ENCODE measurements at regions not wholly inside any gene's neighbourhood (a gene's known extent, or its start where the extent isn't known, plus 50 kb on each side); places are given as distances from the start of the nearest gene placed in this dataset.

GRCh38 chr10:61148451-61148850, 204.5 kb upstream of the RHOBTB1 start:
- no peak for DNase-seq

DNA sequence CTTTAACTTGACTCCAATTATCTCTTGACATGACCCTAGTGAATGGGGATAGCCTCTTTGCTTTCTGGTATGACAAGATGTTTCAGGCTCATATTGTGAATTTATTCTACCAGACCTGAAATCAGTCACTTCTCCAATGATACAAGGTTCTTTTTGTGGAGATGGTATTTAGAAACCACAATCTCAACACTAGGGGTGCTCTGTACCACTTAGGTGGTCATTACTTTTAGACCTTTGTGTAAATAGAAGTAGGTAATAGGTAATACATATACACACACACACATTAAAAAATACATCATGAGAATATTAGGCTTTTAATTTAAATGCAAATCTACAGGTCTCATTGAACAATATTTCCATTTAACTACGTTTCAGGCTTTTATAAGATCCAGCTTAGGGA, 199.0 kb upstream of the RHOBTB1 start:
- DNase-seq = no peak

- DNase-seq = peak in 19 of 58 donors; percentile 1 to 78 (median 11)
Measured at GRCh38 chr10:61140765-61141392, 196.9 kb upstream of the RHOBTB1 start.

DNA sequence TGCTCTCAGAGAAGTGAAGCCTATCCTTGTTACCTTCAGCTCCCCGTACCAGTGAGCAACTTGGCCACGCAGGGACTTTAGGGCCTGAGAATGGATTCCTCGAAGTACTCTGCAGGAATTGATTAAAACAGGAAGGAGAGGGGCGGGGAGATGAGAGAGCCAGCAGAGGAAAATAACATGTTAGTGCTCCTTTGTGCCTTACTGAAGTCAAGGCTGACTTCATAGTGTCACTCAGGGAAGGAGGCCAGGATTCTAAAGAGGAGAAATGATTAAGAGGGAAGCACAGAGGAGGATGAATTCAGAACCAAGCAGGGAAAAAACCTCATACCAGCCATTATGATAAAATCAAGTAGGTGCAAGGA, 195.6 kb upstream of the RHOBTB1 start:
- DNase-seq = peak in 1 of 58 donors; percentile 11

- DNase-seq = no peak
Measured at GRCh38 chr10:61138708-61139591, 195.0 kb upstream of the RHOBTB1 start.

DNA sequence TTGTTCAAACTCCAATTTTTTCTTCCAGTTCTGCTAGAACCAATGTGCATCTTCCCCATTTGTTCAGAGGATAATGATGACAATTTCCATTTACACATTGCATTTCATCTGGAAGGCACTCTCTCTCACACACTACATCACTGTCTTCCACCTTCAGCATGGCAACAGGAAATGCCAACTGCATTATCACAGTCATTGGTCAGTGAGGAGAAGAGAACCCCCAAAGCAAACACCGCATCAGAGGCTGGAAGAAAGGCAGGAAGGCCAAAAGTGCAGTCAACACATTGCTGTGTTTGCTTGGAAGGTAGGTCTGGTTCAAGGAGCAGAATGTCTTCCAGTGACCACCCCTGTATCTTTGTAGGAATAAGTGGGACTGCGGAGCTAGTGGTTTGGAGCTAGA, 192.2 kb upstream of the RHOBTB1 start:
- DNase-seq = no peak

DNA sequence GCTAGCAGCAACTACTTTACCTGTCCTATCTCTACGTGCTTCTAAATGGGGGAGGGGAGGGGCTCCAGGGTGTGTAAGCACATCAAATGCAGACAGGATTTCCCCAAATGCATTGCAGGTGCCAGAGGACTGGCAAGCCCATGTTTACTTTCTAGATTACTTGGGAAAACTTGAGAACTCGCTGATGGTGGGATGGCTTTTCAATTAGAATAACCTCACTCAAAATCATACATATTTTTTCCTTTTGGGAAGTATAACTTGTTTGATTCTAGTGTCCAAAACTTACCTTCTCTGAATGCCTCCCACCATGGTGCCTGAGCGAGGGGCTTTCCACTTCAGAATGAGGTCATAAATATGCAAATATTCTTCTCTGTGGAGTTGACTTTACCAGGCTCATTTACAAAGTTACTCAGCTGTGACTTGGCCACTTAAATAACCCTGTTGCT, 191.3 kb upstream of the RHOBTB1 start:
- no peak for DNase-seq

- no peak for DNase-seq
Measured at GRCh38 chr10:61130366-61130765, 186.4 kb upstream of the RHOBTB1 start.

- no peak for DNase-seq
Measured at GRCh38 chr10:61128196-61128595, 184.2 kb upstream of the RHOBTB1 start.

DNA sequence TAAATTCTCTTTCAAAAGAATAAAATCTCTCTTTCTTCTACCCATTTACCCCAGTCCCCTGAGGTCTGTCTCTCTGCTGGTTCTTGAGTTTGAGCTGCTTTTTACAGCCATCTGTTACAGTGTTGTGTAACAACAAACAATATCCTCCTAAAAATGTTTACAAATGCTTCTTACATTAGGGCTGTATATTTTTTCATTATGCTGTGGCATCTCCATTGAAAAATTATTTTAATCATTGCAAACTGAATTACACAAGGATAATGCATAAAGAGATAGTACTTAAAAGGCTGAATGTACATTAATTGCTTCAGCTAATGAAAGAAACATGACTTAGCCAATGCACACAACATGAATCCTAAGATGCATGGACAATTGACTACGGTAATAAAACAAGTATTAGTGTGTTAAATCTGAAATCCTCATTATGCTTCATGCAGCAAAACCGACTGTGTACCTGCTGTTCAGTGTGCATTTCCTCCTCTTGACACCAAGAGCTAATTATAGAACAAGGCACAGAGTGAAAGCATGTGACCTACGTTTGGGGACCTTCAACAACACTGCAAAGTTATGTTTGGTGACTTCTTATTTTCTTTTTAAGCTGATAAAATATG, 181.7 kb upstream of the RHOBTB1 start:
- DNase-seq = no peak

GRCh38 chr10:61124756-61125530, 181.0 kb upstream of the RHOBTB1 start:
- no peak for DNase-seq

DNA sequence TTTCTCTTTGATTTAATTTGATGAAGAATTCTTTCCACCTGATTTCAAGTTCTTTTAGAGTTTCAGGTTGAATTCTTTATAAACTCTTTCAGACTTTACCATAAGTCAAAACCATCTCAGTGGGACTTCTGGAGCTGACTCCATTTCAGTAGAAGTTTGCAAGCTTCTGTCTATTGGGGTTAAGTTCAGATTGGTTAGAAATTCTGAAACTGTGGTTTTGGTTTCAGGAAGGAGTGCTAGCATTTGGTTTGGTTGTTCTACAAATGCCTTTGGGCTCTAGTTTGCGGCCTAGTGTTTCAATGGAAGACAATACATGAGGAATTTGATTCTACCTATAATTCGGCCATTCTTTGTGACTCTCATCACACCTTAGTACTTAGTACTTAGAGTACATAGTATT, 176.8 kb upstream of the RHOBTB1 start:
- DNase-seq = no peak

DNA sequence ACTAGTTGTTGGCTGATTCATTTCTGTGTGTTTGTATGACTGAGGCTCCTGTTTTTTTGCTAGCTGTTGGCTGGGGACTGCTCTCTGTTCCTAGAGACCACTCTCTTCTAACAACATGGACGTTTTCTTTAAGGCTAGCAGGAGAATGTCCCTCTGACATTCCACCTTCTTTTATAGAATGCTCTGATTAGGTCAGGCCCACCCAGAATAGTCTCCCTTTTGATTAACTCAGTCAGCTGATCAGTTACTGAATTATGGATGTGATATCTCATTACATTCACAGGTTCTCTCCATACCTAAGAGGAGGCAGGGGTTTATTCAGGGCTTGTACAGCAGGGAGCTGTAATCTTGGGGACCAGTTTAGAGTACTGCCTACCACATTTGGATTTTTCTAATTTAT, 175.6 kb upstream of the RHOBTB1 start:
- DNase-seq = no peak

GRCh38 chr10:61115897-61116296, 171.9 kb upstream of the RHOBTB1 start:
- no peak for DNase-seq

DNA sequence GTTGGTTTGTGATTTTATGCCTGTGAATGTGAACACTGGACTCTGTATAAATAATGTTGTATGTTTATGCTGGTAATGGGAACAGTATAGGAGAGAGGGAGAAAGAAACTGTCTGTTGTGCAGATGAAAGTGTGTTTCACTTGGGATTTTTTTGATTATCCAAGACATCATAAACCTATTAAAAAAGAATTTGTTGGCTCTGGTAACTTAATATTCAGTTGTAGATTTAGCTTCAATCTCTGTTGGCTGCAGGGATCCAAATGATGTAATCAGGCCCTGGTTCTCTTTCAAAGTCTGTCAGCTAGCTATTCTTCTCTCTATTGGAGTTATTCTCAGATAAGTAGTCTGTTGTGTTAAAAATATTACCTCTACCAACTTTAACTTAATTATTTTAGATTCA, 168.8 kb upstream of the RHOBTB1 start:
- DNase-seq = no peak

GRCh38 chr10:61110936-61111335, 167.0 kb upstream of the RHOBTB1 start:
- no peak for DNase-seq

DNA sequence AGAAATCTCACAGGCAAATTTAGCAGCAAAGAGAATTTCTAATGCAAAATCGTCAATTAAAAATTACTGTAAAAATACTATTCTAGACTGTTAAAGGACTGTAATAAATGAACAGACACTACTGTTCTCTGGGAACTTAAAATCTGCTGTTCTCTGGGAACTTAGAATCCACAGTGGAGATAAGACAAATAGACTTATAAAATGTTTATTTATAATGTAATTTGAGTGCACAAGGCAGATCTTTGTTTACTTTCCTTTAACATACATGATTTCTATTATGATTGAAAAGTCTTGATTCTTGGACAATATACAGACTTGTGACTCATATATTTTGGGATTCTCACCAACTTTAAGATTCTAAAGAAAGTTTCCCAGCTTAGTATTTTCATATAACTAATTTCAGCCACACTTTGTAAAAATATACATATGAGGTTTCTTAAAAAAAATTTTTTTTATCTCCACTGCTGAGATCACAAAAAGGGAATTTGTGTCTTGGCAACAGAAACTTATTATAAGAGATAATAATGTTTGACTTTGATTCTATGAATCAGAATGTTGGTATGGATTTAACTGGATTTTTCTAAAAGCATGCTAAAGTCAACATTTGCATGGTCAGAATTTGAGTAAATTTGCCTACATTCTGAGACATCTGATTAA, 166.3 kb upstream of the RHOBTB1 start:
- DNase-seq = no peak

- DNase-seq = no peak
Measured at GRCh38 chr10:61108915-61109314, 164.9 kb upstream of the RHOBTB1 start.

DNA sequence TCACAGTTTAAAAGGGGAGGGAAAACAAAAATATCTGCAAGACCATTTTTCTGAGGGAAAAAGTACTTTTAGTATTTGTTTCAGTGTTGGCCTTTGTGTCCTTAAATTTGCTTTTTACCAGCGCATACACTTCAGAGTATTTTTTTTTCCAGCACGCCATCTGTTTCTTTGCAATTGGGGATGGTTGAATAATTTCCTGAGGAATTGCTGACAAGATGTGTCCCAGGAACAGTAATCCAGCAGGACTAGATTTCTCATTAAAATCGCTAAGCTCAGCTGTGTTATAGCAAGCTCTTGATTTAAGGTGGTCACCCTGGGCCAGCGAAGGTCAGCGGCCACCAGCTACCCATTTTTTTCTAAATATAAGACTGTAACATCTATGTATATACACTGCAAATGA, 156.9 kb upstream of the RHOBTB1 start:
- peak in 1 of 58 donors; percentile 33 for DNase-seq

DNA sequence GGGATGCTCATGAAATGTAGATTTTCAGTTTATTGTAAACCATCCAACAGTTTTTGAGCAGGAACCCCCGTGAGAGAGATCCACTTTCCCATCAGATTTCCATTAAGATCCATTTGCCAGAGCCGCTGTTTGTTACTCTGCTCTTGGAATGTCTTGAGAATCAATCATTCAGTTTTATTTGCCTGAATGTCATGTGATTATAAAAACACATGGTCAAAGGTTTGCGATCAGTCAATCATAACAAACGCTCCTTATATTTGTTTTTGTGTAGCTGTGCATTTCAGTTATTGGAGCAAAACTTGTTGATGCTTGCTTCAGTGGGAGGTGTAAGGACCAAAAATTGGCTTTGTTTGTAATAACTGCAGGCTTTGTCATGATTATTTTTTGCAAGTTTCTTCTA, 155.8 kb upstream of the RHOBTB1 start:
- DNase-seq = no peak

- no peak for DNase-seq
Measured at GRCh38 chr10:61098966-61099365, 155.0 kb upstream of the RHOBTB1 start.

Data from anterior cingulate cortex (tissue), 58 donors.